Uterus (tissue), 3 donors: ENCODE measurements at regions not wholly inside any gene's neighbourhood (a gene's known extent, or its start where the extent isn't known, plus 50 kb on each side); places are given as distances from the start of the nearest gene placed in this dataset.

Experiments
- DNase-seq, 2 donors: peaks; one replicate each; pipeline ENCODE4 v3.0.0-alpha.2; 2019 to 2020
- H3K27ac ChIP-seq, 2 donors: fragments of 200-600 bp; sonication (generic); 1 replicate in 1 of 2; 2 replicates in 1 of 2; pipeline ENCODE4 v1.5.1; 2016 to 2018
- H3K27me3 ChIP-seq, 2 donors: fragments of 200-600 bp; sonication (generic); one replicate each; pipeline ENCODE4 v1.5.1; 2018 to 2019; ENCODE audit warnings: control low read depth in 1 of 2
- H3K36me3 ChIP-seq, 2 donors: fragments of 200-600 bp; sonication (generic); one replicate each; pipeline ENCODE4 v1.5.1; 2019; ENCODE audit warnings: control low read depth in 1 of 2
- H3K4me1 ChIP-seq, 2 donors: fragments of 200-600 bp; sonication (generic); one replicate each; pipeline ENCODE4 v1.5.1; 2018 to 2019; ENCODE audit warnings: control low read depth in 1 of 2
- H3K4me3 ChIP-seq, 2 donors: fragments of 200-600 bp; sonication (generic); 1 replicate in 1 of 2; 2 replicates in 1 of 2; pipeline ENCODE4 v1.5.1; 2018 to 2019; ENCODE audit warnings: mild to moderate bottlenecking in 1 of 2
- H3K9me3 ChIP-seq, 2 donors: fragments of 200-600 bp; sonication (generic); one replicate each; pipeline ENCODE4 v1.5.1; 2019; ENCODE audit warnings: control low read depth in 1 of 2
- CTCF ChIP-seq, 4 experiments: fragments of 200-600 bp in 2 of 4; fragments of 450-650 bp in 2 of 4; sonication (generic) in 2 of 4; IDR thresholded peaks; one replicate each; pipeline ENCODE4 v1.5.1; 2016 to 2019; ENCODE audit warnings: antibody characterized with exemption in 4 of 4, mild to moderate bottlenecking in 2 of 4, moderate library complexity in 1 of 4
- POLR2A ChIP-seq, 2 donors: fragments of 450-650 bp; IDR thresholded peaks; one replicate each; pipeline ENCODE4 v1.6.1; 2016; ENCODE audit warnings: antibody characterized with exemption in 2 of 2, mild to moderate bottlenecking in 1 of 2, moderate library complexity in 1 of 2
- intact Hi-C: fragments of 100-400 bp; cut with DNase I; formaldehyde crosslinking; loops from one replicate; pipeline ENCODE4 v1.15.1; 2023; ENCODE audit warnings: low total_unique reads
- donor health status: DM: yes; HTN: yes; CAD: no.

- H3K4me1 ChIP-seq: peaks cover 4 to 8% of the 10 kb centered on the region in 2 donors
- intact Hi-C loops: no loop called here
- no peak for DNase-seq
- H3K9me3 ChIP-seq: no peaks in the 10 kb centered on the region
- H3K27ac ChIP-seq: peak overlapping the region; percentile 50 to 73
- H3K36me3 ChIP-seq: no peaks in the 10 kb centered on the region
- no peak overlapping the region for H3K4me3 ChIP-seq
- no peak for TF ChIP-seq POLR2A (IDR thresholded peaks at IDR 0.05)
- TF ChIP-seq CTCF (IDR thresholded peaks at IDR 0.05): no peak
- H3K27me3 ChIP-seq: no peaks in the 10 kb centered on the region
These were observed 168.0 kb upstream of the ID4 start for GRCh38 chr6:19669206-19669605.

GRCh38 chr6:19682859-19683258, 154.3 kb upstream of the ID4 start:
- Histone ChIP-seq H3K4me3 (no peak overlapping the region), H3K4me1 (no peaks in the 10 kb centered on the region), H3K27me3 (no peaks in the 10 kb centered on the region), H3K36me3 (no peaks in the 10 kb centered on the region), H3K9me3 (no peaks in the 10 kb centered on the region), H3K27ac (no peak overlapping the region)
- no peak for DNase-seq
- TF ChIP-seq POLR2A (IDR thresholded peaks at IDR 0.05): no peak
- no peak for TF ChIP-seq CTCF (IDR thresholded peaks at IDR 0.05)
- intact Hi-C loops: no loop called here

- Histone ChIP-seq H3K4me3 (no peak overlapping the region), H3K4me1 (no peaks in the 10 kb centered on the region), H3K36me3 (no peaks in the 10 kb centered on the region), H3K27ac (no peak overlapping the region), H3K9me3 (no peaks in the 10 kb centered on the region), H3K27me3 (no peaks in the 10 kb centered on the region)
- no peak for DNase-seq
- intact Hi-C loops: no loop called here
- TF ChIP-seq POLR2A (IDR thresholded peaks at IDR 0.05) (no peak), CTCF (IDR thresholded peaks at IDR 0.05) (no peak)
These were observed 146.7 kb upstream of the ID4 start for GRCh38 chr6:19690325-19691075.

GRCh38 chr6:19691465-19692167, 145.6 kb upstream of the ID4 start:
- TF ChIP-seq POLR2A (IDR thresholded peaks at IDR 0.05) (no peak), CTCF (IDR thresholded peaks at IDR 0.05) (no peak)
- no peak for DNase-seq
- Histone ChIP-seq H3K9me3 (no peaks in the 10 kb centered on the region), H3K4me3 (peak overlapping the region; percentile 42 to 44), H3K36me3 (no peaks in the 10 kb centered on the region), H3K27me3 (no peaks in the 10 kb centered on the region), H3K27ac (peak overlapping the region; percentile 21 to 48), H3K4me1 (no peaks in the 10 kb centered on the region)
- intact Hi-C loops: no loop called here
